SK-N-SH (cell line): ENCODE measurements at regions not wholly inside any gene's neighbourhood (a gene's known extent, or its start where the extent isn't known, plus 50 kb on each side); places are given as distances from the start of the nearest gene placed in this dataset.

Source experiments
- CTCF ChIA-PET: fragments of 300-600, 350-600 bp; formaldehyde crosslinking; extraction: SDS; loops from one replicate; lab custom pipeline; 2021; lab: Yijun Ruan, JAX
- POLR2A ChIA-PET: fragments of 350-600 bp; sonication (Branson Sonifier 250); formaldehyde crosslinking; extraction: SDS; loops from one replicate; lab custom pipeline; 2020; ENCODE audit warnings: antibody characterized with exemption, inconsistent platforms; lab: Yijun Ruan, JAX
- DNase-seq: peaks from one replicate; pipeline ENCODE4 v3.0.0; 2012
- H2AFZ ChIP-seq: fragments of 200-600 bp; sonication (generic); 2 replicates; pipeline ENCODE4 v1.8.1; 2016; ENCODE audit warnings: antibody characterized with exemption, mild to moderate bottlenecking, low read depth
- H3F3A ChIP-seq: fragments of 200-600 bp; sonication (generic); replicated peaks from 2 replicates; pipeline ENCODE3; 2016; ENCODE audit warnings: antibody characterized with exemption, mild to moderate bottlenecking; ENCODE audit not compliant: insufficient read depth
- H3K27ac ChIP-seq, 2 experiments: fragments of 200-500 bp in 1 of 2; fragments of 200-600 bp in 1 of 2; sonication (Bioruptor generic) in 1 of 2; sonication (generic), shearing (Covaris generic) in 1 of 2; 2 replicates each; pipeline versions ENCODE4 v1.5.1 to v1.6.1; 2014 to 2016; ENCODE audit warnings: low read depth in 2 of 2, inconsistent platforms in 1 of 2, low read length in 1 of 2, mild to moderate bottlenecking in 1 of 2, mixed read lengths in 1 of 2
- H3K27me3 ChIP-seq: fragments of 200-600 bp; sonication (generic), shearing (Covaris generic); 2 replicates; pipeline ENCODE4 v1.6.1; 2016; ENCODE audit warnings: mixed run types; ENCODE audit not compliant: insufficient read depth
- H3K36me3 ChIP-seq, 2 experiments: fragments of 200-500 bp in 1 of 2; fragments of 200-600 bp in 1 of 2; sonication (Bioruptor generic) in 1 of 2; sonication (generic) in 1 of 2; replicated peaks in 1 of 2; 2 replicates each; pipeline versions ENCODE3 to v1.5.1; 2014 to 2016; ENCODE audit warnings: low read length in 1 of 2, mild to moderate bottlenecking in 1 of 2; ENCODE audit not compliant: insufficient read depth in 2 of 2, control insufficient read depth in 1 of 2
- H3K4me1 ChIP-seq, 2 experiments: fragments of 200-500 bp in 1 of 2; fragments of 200-600 bp in 1 of 2; sonication (Bioruptor generic) in 1 of 2; sonication (generic), shearing (Covaris generic) in 1 of 2; 2 replicates each; pipeline versions ENCODE4 v1.5.1 to v1.6.1; 2014 to 2016; ENCODE audit warnings: low read depth in 1 of 2, low read length in 1 of 2, mixed run types in 1 of 2; ENCODE audit not compliant: insufficient read depth in 2 of 2, control insufficient read depth in 1 of 2
- H3K4me2 ChIP-seq: fragments of 200-600 bp; sonication (generic), shearing (Covaris generic); 2 replicates; pipeline ENCODE4 v1.6.1; 2017; ENCODE audit warnings: mixed run types
- H3K4me3 ChIP-seq, 2 experiments: fragments of 200-500 bp in 1 of 2; fragments of 200-600 bp in 1 of 2; sonication (Bioruptor generic) in 1 of 2; sonication (generic), shearing (Covaris generic) in 1 of 2; 2 replicates each; pipeline versions ENCODE4 v1.5.1 to v1.8.1; 2014 to 2016; ENCODE audit warnings: low read depth in 2 of 2, inconsistent platforms in 1 of 2, low read length in 1 of 2, mild to moderate bottlenecking in 1 of 2, mixed read lengths in 1 of 2, moderate library complexity in 1 of 2
- H3K79me2 ChIP-seq: fragments of 200-600 bp; sonication (generic); 2 replicates; pipeline ENCODE4 v1.8.1; 2017; ENCODE audit warnings: mild to moderate bottlenecking; ENCODE audit not compliant: insufficient read depth
- H3K9ac ChIP-seq: fragments of 200-600 bp; sonication (generic); 2 replicates; pipeline ENCODE4 v1.6.1; 2017; ENCODE audit warnings: mixed run types
- H3K9me2 ChIP-seq: fragments of 200-600 bp; sonication (generic); 2 replicates; pipeline ENCODE4 v1.6.1; 2017; ENCODE audit warnings: mixed run types
- H3K9me3 ChIP-seq: fragments of 200-600 bp; sonication (generic); 2 replicates; pipeline ENCODE4 v1.6.1; 2017; ENCODE audit warnings: mixed run types, mild to moderate bottlenecking, moderate library complexity
- H4K20me1 ChIP-seq: fragments of 200-600 bp; sonication (generic); 2 replicates; pipeline ENCODE4 v1.6.1; 2017; ENCODE audit warnings: mild to moderate bottlenecking, mixed run types; ENCODE audit not compliant: insufficient read depth
- ELF1 ChIP-seq: IDR thresholded peaks from 2 replicates; pipeline ENCODE4 v1.4.0; 2012
- EZH2phosphoT487 ChIP-seq: fragments of 200-600 bp; sonication (generic); IDR thresholded peaks from 2 replicates; pipeline ENCODE4 v1.6.1; 2017; ENCODE audit warnings: low read depth, mixed run types, mild to moderate bottlenecking, antibody characterized with exemption, moderate library complexity, borderline replicate concordance
- FOSL2 ChIP-seq: IDR thresholded peaks from 2 replicates; pipeline ENCODE4 v1.4.0; 2012; ENCODE audit warnings: low read depth, mild to moderate bottlenecking, moderate library complexity, borderline replicate concordance
- FOXJ3 ChIP-seq: sonication (generic); formaldehyde crosslinking; IDR thresholded peaks from 2 replicates; pipeline ENCODE4 v1.5.1; 2020; ENCODE audit warnings: mild to moderate bottlenecking, missing genetic modification reagents
- FOXM1 ChIP-seq: IDR thresholded peaks from 2 replicates; pipeline ENCODE4 v1.4.0; 2012; ENCODE audit warnings: low read depth, mild to moderate bottlenecking
- GABPA ChIP-seq: IDR thresholded peaks from 2 replicates; pipeline ENCODE4 v1.4.0; 2012; ENCODE audit warnings: low read depth, mild to moderate bottlenecking
- GATA2 ChIP-seq: sonication (generic); formaldehyde crosslinking; IDR thresholded peaks from 2 replicates; pipeline ENCODE4 v1.5.0; 2020; ENCODE audit warnings: mild to moderate bottlenecking, missing genetic modification reagents
- IRF3 ChIP-seq: fragments of 150-350 bp; IDR thresholded peaks from 2 replicates; pipeline ENCODE4 v1.6.1; 2016; ENCODE audit warnings: mild to moderate bottlenecking, low read depth, low read length
- JUND ChIP-seq: IDR thresholded peaks from 2 replicates; pipeline ENCODE4 v1.4.0; 2012
- MAX ChIP-seq: IDR thresholded peaks from 2 replicates; pipeline ENCODE4 v1.4.0; 2012; ENCODE audit warnings: low read depth
- MEF2A ChIP-seq: IDR thresholded peaks from 2 replicates; pipeline ENCODE4 v1.4.0; 2012; ENCODE audit warnings: low read depth, borderline replicate concordance
- PBX3 ChIP-seq: IDR thresholded peaks from 2 replicates; pipeline ENCODE4; 2012
- POLR2AphosphoS5 ChIP-seq: IDR thresholded peaks from 2 replicates; pipeline ENCODE4 v1.6.1; 2012; ENCODE audit warnings: low read depth, low read length
- RAD21 ChIP-seq: IDR thresholded peaks from 2 replicates; pipeline ENCODE4 v1.6.1; 2012; ENCODE audit warnings: mild to moderate bottlenecking, low read length
- RFX5 ChIP-seq: IDR thresholded peaks from 2 replicates; pipeline ENCODE4 v1.6.1; 2012; ENCODE audit warnings: mild to moderate bottlenecking, improper control_type of control experiment, low read length
- TAF1 ChIP-seq: IDR thresholded peaks from 2 replicates; pipeline ENCODE4 v1.6.1; 2012; ENCODE audit warnings: low read depth, mild to moderate bottlenecking, low read length, moderate library complexity, borderline replicate concordance
- USF2 ChIP-seq: fragments of 150-350 bp; IDR thresholded peaks from 2 replicates; pipeline ENCODE4 v1.6.1; 2017; ENCODE audit warnings: antibody characterized with exemption, low read length, low read depth, borderline replicate concordance
- YY1 ChIP-seq: IDR thresholded peaks from 2 replicates; pipeline ENCODE4 v1.4.0; 2012; ENCODE audit warnings: low read depth, mild to moderate bottlenecking
- ZBTB33 ChIP-seq: IDR thresholded peaks from 2 replicates; pipeline ENCODE4 v1.4.0; 2012; ENCODE audit warnings: low read depth, borderline replicate concordance
- WGBS: methylation state at CpG from one replicate; pipeline ENCODE4 v1.1.6; 2017; ENCODE audit warnings: low lambda C conversion rate; 5-methylcytosine and 5-hydroxymethylcytosine counted together

- no peak for TF ChIP-seq POLR2AphosphoS5
- no peak for TF ChIP-seq FOXJ3 (CRISPR knock-in tag)
- TF ChIP-seq GABPA = no peak
- no peak for TF ChIP-seq EZH2phosphoT487
- TF ChIP-seq ELF1 = no peak
- TF ChIP-seq IRF3 = no peak
- no peak for TF ChIP-seq USF2
- no peak for TF ChIP-seq MEF2A
- TF ChIP-seq YY1 = no peak
- TF ChIP-seq FOXM1 = no peak
- no peak for TF ChIP-seq RAD21
- TF ChIP-seq MAX = no peak
- no peak for TF ChIP-seq GATA2
- no peak for TF ChIP-seq ZBTB33
- TF ChIP-seq JUND = no peak
- no peak for TF ChIP-seq RFX5
- TF ChIP-seq TAF1 = no peak
- TF ChIP-seq PBX3 = no peak
- no peak for TF ChIP-seq FOSL2
- DNase-seq = no peak
- H3K4me1 ChIP-seq = peaks cover 5 to 7% of the 10 kb centered on the region in 2 experiments; a peak in 2 of 4 replicates
- H3K27ac ChIP-seq = no peak overlapping the region
- no peaks in the 10 kb centered on the region for H3K79me2 ChIP-seq
- no peaks in the 10 kb centered on the region for H3K27me3 ChIP-seq
- H3K9ac ChIP-seq = no peak overlapping the region
- H3K4me2 ChIP-seq = no peak overlapping the region
- no peaks in the 10 kb centered on the region for H3K9me2 ChIP-seq
- no peak overlapping the region for H2AFZ ChIP-seq
- ChIA-PET CTCF (no interaction called here), POLR2A (no interaction called here)
- peaks cover 15% of the 10 kb centered on the region for H3F3A ChIP-seq
- H3K4me3 ChIP-seq = no peak overlapping the region
- H3K36me3 ChIP-seq = no peaks in the 10 kb centered on the region
- WGBS = 79% methylated on average over 3 of the region's 3 CpGs
- H3K9me3 ChIP-seq = no peaks in the 10 kb centered on the region
- no peaks in the 10 kb centered on the region for H4K20me1 ChIP-seq
Measured at GRCh38 chr1:94730450-94730849, 89.7 kb upstream of the SLC44A3 start.
